ENCODE measurements at regions not wholly inside any gene's neighbourhood (a gene's known extent, or its start where the extent isn't known, plus 50 kb on each side); places are given as distances from the start of the nearest gene placed in this dataset.

DNA sequence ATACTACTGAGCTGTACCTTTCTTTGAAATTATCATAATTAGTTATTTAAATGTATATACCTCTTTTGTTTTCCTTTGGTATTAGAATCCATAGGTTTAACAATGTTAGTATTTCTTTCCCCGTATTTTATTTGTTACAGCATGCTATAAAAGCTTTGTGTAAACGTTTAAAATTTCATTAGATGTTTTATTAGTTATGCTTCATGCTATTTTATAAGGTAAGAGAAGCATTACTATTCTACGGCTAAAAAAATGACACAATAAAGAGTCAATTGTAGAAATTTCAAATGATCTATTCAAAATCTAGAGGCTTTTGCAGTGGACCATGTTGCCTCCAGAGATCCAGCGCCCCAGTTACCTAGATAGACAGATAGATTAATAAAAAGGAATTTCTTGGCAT lies 1203.3 kb upstream of the IGFBP7 start:
- TF ChIP-seq, protein P1, sequence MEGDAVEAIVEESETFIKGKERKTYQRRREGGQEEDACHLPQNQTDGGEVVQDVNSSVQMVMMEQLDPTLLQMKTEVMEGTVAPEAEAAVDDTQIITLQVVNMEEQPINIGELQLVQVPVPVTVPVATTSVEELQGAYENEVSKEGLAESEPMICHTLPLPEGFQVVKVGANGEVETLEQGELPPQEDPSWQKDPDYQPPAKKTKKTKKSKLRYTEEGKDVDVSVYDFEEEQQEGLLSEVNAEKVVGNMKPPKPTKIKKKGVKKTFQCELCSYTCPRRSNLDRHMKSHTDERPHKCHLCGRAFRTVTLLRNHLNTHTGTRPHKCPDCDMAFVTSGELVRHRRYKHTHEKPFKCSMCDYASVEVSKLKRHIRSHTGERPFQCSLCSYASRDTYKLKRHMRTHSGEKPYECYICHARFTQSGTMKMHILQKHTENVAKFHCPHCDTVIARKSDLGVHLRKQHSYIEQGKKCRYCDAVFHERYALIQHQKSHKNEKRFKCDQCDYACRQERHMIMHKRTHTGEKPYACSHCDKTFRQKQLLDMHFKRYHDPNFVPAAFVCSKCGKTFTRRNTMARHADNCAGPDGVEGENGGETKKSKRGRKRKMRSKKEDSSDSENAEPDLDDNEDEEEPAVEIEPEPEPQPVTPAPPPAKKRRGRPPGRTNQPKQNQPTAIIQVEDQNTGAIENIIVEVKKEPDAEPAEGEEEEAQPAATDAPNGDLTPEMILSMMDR (IDR thresholded peaks at IDR 0.05), result no peak
- no peak for TF ChIP-seq POLR2AphosphoS5 (IDR thresholded peaks at IDR 0.05)
- TF ChIP-seq POLR2A (IDR thresholded peaks at IDR 0.05), result no peak
- TF ChIP-seq EP300 (IDR thresholded peaks at IDR 0.05), result no peak
